NCI-H82 (cell line): ENCODE measurements at regions not wholly inside any gene's neighbourhood (a gene's known extent, or its start where the extent isn't known, plus 50 kb on each side); places are given as distances from the start of the nearest gene placed in this dataset.
A peak's percentile ranks its signal among the peaks of the same experiment; 100 is the strongest.

Experiments used
- DNase-seq: peaks from one replicate; lab custom pipeline; 2025; lab: John Stamatoyannopoulos, UW

DNA sequence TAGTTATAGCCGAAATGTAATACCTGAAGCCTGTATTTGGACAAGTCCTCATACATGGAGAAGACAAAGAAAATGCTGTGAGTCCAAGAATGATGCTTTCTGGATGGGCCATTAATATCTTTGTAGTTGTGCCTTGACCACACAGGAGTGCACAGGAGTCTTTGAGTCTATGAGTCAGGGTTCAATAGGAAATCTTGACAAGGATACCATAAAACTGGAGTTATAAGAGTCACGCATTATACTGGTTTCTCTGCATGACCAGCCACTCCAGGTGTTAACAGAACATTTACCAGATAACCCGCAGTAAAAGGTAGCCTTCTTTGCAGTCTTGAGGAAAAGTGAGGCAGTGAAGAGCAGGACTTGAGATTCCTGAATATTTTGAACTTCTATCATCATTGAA, 464.6 kb upstream of the PKN2 start:
- DNase-seq, result no peak

DNA sequence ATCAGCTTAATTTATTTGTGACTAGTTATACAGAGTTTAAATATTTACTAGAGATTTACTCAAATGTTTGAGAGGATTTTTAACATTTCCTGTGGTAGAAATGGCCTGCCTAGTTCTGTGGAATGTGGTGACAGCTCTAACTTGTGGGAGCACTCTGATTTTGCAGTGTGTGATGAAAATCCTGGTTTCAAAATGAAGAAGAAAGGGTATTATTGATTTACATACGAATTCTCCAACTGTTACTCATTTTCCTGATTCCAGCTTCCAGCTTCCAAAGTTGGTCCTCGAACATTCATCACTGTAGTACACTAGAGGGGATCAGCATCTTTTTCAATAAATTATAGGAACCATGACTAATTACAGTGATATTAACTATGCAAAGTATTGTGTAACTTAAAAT, 462.7 kb upstream of the PKN2 start:
- DNase-seq, result no peak

DNA sequence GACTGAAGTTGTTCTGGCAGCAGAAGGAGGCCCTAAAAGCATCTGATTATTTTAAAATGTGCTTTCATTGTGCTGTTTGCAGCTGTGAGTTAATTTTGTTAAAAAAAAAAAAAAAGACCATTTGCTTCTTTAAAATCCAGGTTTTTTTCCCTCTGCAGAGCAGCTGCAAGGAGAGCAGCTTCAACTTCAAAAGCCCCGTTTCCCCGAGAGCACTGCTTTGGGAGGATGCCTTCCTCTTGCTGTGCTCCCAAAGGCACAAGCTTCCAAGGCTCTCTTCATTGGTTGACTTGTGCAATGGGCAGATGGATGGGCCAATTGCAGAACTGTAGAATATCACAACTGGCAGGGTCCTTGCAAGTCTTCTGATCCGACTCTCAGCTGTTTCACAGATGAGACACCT, 459.2 kb upstream of the PKN2 start:
- no peak for DNase-seq

DNA sequence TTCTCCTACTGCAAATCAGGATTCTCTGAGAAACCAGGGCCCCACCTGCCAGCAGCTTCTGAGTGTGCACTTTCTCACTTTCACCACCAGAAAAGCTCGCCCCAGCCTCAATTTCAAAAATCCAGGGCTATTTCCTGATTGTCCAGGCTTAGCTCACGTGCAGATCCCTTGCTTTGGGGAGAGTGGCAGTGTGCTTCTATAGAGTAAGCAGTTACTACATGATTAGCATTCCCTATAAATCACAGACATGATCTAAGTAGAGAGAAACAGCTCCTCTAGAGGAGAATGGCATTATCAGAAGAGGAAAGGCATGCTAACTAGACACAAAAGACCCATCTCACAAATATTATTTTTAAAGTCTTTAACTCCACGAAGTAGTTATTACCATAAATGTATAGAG, 456.0 kb upstream of the PKN2 start:
- DNase-seq, result peak; percentile 34

DNA sequence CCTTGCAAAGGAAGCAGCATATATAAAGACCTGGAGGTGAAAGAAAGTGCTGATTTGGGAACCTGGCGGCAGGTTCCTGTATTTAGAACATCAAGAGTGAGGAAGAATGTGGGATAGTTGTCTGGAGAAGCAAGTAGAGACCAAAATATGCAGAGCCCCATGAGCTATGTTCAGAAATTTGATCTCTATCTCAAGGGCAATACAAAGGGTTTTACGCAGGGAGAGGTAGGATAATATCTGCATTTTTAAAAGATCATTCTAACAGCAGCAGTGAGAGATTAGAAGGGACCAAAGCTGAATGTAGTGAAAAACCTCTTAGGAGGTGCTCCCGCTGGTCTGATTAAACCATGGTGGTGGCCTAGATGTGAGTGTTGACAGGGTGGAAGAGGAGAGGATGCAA, 453.9 kb upstream of the PKN2 start:
- DNase-seq, result no peak

DNA sequence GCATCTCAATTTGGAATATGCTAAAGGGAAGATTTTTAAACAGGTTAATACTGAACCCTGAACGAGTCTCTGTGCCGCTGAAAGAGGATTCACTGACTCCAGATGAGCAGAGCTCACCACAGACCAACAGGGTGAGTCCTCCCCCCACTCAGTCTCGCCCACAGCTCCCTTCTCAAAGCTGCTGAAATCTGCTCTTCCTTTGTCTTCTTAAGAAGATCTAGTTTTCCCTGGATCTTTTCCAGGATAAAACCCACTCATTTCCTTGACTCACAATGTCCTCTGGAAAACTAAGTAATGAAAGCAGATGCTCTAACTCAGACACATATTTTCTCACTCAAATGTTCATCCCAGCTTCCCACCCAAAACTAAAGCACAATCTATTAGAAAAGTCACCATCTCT, 447.0 kb upstream of the PKN2 start:
- peak; percentile 57 for DNase-seq

DNA sequence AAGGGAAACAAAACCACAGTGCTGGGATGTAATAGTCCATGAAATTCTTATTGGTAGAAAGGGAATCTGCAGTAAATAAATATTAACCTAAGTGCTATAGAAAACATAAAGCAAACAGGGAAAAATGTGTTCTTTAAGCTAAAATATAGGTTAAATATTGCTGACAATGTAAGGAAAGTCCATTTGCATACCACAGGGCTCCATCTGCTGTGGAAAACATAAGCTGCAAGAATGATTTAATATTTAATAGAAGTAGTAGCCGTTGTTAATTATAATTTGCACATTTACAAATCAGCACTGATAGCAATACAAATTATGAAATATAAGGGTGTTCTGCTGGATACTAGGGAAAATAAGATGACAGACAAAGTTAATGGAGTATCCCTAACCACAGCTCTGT, 444.9 kb upstream of the PKN2 start:
- no peak for DNase-seq

DNA sequence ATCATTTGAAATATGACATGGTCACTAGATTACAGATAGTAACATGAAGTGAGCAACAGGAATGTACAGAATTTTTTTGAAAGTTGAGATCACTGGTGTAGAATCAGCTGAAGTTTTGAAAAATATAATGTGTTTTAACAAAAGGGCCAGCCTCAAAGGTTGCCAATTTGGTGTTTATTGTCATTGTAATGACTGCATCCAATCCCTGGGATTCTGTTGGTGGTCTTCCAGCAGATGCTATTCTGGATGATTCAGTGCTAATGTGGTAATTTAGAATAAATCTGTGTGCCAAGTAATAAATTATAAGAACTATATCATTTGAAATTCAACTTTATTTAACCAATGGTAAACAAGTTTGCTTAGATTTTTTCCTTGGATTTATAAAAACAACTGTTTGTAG, 436.4 kb upstream of the PKN2 start:
- no peak for DNase-seq

DNA sequence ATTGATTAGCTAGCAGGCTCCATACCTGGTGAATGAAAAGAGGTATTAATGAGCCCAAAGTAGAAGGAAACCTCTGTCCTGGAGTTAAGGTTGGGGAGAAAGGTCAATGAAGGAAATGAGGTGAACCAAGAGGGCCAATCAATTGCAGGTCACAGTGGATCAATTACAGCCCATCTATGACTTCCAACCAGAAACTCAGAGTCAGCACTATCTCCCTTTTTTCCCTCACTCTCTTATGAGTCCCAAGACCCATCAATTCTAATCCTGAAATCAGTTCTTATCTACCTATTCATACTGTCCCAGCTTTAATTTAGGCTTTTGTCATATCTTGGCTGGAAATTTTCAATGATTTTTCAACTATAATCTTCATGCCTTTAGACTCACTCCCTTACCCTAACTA, 433.2 kb upstream of the PKN2 start:
- DNase-seq, result no peak

DNA sequence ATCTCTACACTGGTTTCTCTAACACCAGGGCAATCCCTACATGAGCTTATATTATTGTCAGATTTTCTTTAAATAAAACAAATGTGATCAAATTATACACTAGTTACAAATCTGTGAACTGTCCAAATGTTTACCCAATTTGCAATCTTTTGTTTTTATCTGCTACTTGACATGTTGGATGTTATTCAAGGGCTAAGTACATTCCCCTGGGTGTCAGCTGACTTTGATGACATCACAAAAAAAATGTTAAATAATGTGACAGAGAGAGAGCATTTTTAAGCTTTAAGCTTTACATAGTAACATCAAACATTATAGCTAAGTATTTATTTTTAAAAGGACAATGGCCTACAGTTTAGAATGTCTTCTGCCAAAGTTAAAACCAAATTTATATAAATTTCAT, 431.3 kb upstream of the PKN2 start:
- no peak for DNase-seq

DNA sequence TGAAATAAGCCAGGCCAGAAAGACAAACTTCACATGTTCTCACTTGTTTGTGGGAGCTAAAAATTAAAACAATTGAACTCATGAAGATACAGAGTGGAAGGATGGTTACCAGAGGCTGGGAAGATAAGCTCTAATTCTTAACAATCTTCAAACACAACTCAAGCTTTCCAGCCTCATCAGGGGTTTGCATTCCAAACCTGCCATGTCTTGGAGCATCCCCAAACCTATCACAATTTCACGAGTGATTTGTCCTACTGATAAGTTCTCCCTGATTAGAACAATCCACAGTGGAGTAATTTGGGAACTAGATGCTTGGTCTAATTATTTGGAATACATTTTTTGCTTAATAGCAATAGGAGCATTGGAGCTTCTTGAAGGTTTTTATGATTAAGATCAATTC, 418.5 kb upstream of the PKN2 start:
- DNase-seq, result no peak

DNA sequence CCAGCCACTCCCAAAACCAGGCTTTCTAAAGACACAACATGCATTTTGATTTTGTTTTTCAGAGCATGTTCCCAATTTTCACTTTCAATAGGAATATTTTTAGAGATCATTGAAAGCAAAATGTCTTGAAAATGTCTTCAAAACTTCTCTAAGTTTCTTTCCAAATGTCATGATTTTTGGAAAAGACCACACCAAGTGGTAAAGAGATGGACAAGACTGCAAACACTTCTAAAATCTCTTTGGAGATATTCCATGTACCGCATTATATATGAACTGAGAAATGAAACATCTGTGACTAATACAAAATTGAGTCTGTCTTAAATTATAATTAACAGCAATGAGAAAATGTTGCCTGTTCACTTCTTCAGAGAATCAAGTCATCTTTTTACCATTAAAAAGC, 418.0 kb upstream of the PKN2 start:
- no peak for DNase-seq

DNA sequence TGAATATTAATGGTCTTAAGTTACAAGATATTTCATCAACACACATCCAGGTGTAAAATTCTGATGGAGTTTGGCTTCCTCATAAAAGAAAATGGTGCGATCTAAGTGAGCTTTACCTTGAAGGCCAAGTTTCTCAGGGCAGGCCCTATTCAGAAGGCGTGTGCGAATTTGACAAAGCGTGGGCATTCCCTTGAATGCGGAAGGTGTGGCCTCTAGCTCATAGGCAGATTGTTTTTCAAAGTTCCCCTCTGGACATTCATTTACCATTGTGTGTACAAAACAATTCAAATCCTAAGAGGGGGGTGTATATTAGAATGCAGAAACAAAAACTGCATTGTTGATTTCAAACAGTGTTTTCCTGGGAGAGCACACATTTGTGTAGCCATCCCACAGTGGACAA, 411.9 kb upstream of the PKN2 start:
- no peak for DNase-seq

DNA sequence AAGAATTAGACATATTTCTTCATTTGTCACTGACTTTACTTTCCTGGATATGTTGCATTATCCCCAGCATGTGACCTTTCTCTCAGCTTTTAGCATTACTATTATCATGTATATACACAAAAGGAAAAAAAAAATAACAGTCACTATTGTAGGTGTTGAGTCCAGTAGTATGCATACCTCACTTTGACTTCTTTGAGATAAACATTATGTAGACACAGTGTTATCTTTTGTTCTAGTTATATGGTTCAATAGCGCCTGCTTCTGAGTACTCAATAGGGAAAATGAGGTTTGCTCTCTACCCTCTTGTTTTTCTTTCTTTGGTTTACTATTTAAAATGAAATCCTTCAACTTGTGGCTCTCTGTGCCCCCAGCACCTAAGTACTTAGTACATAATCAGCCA, 409.6 kb upstream of the PKN2 start:
- DNase-seq, result no peak

DNA sequence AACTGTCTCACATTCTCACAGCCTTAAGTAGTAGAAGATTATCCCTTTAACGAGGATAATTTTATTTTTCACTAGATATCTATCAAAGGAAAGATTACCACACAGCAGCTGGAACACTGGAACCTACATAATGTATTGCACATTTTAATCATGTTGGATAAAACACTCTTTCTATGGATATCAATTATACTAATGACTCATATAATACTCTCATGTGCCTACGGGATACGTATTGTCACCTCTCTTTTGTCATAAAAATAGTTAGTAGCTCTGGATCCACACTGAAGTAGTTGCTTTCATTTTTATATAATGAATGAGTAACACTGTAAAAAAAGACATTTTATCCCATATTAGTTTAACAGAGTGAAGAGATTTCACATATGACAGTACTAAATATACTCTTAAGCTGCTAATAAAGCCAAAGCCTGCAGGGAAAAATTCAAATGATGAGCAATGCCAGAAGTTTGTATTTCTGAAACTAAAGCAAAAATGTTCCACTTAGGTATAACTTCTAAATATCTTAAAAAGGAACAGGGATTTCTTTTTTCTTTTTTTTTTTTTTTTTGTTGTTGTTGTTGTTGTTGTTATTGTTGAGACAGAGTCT, 408.7 kb upstream of the PKN2 start:
- DNase-seq, result peak; percentile 51

DNA sequence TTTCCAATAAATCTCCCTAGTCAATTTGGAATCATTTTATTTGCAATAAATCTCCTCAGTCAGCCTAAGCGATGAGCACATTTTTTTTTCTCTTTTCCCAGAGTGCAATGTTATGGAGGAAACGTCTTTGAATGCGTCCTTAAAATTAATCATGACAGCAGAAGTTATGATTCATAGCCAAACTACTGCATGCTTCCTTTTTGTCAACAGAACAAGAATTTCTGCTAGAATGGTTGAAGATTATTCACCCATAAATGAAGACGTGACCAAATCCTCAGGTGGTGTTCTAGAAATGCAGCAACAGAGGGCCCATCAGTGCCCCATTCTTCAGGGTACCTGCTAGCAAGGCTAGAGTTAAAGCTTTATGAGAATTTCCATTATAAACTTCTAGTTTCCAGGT, 407.9 kb upstream of the PKN2 start:
- DNase-seq, result no peak

DNA sequence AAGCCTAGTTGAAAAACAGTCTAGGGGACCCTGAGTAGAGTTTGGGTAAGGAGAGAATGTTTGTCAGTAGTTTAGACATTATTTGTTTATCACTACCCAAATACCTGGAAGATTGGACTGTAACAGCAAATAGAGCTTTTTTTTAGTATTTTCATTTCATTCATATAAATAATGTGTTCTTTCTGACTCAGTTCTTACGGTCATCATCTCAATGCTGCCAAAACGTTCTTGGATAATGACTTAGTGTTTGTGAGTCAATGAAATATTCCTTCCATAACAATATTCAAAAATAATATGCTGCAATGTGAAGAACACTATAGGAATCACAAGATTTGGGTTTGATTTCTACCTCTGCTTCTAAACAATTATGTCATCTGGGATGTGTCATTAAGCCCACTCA, 400.0 kb upstream of the PKN2 start:
- DNase-seq, result no peak

DNA sequence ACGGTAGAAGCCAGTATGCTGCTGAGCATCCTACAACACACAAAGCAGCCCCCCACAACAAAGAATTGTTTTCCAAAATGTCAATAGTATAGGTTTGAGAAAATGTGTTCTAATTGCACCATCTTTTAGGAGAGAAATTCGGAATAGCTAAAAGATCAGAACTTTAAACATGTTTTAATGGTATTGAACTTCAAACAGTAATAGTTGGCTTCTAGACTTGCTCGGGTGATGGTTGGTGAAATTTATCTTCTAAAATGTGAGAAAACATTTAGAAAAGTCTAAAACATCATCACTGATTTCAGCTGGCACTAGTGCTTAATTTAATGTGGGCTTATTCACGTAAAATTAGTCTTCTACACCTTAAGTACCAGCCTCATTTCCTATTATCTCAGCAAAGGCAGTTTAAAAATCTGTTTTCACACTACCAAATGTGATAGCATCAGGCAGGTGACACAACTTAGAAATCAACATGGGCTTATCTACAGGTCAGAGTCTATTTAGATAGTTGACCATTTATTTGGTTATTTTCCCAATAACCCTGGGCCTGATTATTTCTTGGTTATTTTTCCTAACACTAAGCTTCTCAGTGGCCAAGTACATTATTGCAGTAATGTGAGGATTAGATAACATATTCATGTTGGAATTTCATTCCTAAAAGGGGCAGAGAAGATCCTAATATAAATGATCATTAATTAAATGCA, 399.3 kb upstream of the PKN2 start:
- DNase-seq, result no peak

DNA sequence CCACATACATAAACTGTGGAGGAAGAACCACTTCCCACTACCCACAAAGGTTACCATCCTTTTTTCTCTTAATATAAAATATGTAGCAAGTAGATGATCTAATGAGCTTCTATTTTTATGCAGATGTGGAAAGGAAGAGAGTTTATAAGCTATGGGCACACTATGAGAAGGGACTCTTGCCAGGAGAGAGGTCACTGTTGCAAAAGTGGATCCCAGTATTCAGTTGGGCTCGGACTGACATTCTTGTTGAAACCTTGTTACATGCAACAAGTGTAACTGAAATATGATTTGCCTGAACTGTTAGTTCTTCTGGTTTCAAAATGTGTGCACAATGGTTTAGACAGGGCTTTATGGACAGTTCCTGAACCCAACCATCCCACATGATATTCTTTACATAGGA, 397.4 kb upstream of the PKN2 start:
- no peak for DNase-seq

DNA sequence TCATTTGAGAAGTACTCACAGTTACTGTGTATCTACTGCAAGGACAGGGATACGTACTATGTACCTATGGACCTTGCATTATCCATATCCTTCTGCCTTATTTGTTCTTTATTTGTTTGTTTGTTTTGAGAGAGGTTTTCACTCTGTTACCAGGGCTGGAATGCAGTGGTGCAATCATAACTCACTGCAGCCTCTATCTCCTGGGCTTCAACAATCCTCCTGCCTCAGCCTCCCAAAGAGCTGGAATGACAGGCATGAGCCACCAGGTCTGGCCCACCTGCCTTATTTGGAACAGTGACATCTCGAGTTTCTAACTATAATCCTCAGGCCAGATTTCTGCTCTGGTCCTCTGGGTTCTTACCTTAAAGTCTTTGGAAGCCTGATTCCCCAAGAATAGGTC, 395.5 kb upstream of the PKN2 start:
- DNase-seq, result no peak

DNA sequence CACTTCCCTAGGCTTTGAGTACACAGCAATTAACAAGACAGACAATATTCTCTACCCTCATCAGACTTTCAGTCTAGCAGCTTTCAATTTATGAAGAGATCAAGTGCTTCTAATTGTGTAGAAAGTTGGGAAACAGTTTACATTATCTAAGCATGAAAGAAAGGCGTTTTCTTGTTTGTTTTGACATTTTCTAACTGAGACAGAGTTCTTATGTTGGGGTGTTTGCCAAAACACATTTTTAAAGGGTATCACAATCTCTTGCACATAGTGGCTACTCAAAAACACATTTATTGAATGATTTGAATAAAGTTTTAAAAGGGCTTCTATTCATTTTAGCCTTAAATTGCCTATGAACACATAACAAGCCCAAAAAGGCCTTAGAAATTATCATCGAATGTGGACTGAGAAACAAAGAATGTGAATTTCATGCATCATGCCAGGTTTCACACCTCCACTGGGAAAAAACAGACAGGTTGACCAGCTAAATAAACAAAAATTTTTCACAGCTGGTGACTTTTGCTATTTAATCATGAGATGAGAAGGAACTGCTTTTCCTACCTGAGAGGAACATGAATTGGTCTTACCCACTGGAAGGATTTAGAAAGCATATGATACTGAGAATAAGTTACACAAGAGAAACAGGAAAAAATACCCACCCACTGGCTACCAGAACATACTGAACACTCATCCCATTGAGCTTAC, 394.5 kb upstream of the PKN2 start:
- no peak for DNase-seq

DNA sequence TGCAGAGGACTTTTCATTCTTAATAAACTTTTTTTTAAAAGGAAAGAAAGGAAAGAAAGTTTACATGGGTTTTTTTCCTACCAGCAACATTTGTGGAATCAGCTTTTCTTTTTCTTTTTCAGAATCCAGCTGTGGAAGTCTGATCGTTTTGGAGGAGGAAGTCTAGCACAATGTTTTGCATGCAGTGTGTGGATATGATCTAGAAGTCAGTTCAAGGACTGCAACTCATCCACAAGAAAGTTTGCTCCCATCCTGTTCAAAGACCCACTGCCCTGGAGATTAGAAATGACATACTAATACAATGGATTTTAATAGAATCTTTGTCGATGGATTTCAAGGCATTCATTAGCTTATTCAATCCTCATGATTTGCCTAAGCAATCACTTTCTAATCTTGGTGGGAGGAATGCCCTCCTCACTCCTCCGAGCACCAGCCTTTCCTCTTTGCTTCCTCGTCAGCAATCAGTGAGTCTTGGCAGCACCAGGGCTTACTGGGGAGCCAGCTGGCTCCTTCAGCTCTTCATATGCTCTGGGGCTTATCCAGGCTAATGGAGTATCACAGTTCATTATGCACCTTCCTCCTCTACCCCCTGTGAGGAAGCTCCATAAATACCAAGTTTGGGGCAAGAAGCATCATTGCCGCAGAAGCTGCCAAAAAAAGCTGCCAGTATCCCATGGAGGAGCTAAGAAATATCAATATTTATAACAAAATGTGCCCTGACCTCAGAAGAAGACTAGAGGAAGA, 392.3 kb upstream of the PKN2 start:
- DNase-seq, result peak; percentile 91

DNA sequence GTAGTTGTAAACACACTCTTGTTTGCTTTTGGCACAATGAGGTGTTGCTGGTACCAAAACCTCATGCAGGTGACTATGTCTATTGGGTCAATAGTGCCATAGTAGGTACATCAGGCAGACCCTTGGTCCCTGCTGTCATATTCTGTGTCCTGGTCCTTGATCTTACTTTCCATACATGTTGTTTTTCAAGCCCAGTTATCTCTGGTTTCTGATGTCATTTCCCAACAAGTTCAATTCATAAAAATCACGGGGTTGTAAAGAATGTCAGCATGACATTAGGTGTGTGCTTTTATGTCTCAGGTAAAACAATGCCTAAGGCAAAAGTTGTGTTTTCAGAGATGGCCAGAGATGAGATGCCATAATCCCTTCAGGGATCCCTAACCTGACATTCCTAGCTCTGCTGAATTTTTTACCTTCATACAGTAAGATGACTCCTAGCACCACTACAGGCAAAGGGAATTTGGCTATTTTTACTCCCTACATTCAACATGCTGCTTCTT, 390.3 kb upstream of the PKN2 start:
- no peak for DNase-seq
